ENCODE measurements at regions not wholly inside any gene's neighbourhood (a gene's known extent, or its start where the extent isn't known, plus 50 kb on each side); places are given as distances from the start of the nearest gene placed in this dataset.

GRCh38 chr1:172955161-172955815, 95.5 kb downstream of the TNFSF18 start:
- FAIRE-seq = no peak
- dilution Hi-C loops (cut with MboI; ENCODE audit: extremely low pct_ligation_motif_present, low sequenced_read_pairs) = no loop called here
- Histone ChIP-seq H2AFZ (ENCODE audit: control insufficient read depth, low read length) (no peak overlapping the region), H3K4me1 (ENCODE audit: control insufficient read depth, extremely low read depth, insufficient read depth, low read length) (peaks cover 16% of the 10 kb centered on the region), H3K9me3 (ENCODE audit: control insufficient read depth, low read depth, low read length) (no peaks in the 10 kb centered on the region), H3K9me1 (ENCODE audit: control insufficient read depth, extremely low read depth, insufficient read depth, low read length) (no peaks in the 10 kb centered on the region), H3K27ac (ENCODE audit: control insufficient read depth, insufficient read depth, low read length) (no peak overlapping the region), H3K4me2 (ENCODE audit: control insufficient read depth, extremely low read depth, insufficient read depth, low read depth, low read length) (no peak overlapping the region), H4K20me1 (ENCODE audit: control insufficient read depth, extremely low read depth, insufficient read depth, low read length) (no peaks in the 10 kb centered on the region), H3K36me3 (ENCODE audit: control insufficient read depth in 2 of 2, extremely low read depth in 1 of 2, insufficient read depth in 2 of 2, low read length in 2 of 2) (no peaks in the 10 kb centered on the region), H3K27me3 (ENCODE audit: control insufficient read depth, extremely low read depth, insufficient read depth, low read length) (no peaks in the 10 kb centered on the region), H3K79me2 (ENCODE audit: control insufficient read depth, insufficient read depth, low read length) (no peaks in the 10 kb centered on the region), H3K9ac (ENCODE audit: control insufficient read depth, extremely low read depth, insufficient read depth, low read length) (no peak overlapping the region), H3K4me3 (ENCODE audit: control insufficient read depth in 2 of 3, extremely low read depth in 1 of 3, insufficient read depth in 2 of 3, low read depth in 1 of 3, low read length in 3 of 3) (no peak overlapping the region)
- TF ChIP-seq EZH2 (IDR thresholded peaks at IDR 0.05; ENCODE audit: low read length) = no peak
- TF ChIP-seq, protein P1, sequence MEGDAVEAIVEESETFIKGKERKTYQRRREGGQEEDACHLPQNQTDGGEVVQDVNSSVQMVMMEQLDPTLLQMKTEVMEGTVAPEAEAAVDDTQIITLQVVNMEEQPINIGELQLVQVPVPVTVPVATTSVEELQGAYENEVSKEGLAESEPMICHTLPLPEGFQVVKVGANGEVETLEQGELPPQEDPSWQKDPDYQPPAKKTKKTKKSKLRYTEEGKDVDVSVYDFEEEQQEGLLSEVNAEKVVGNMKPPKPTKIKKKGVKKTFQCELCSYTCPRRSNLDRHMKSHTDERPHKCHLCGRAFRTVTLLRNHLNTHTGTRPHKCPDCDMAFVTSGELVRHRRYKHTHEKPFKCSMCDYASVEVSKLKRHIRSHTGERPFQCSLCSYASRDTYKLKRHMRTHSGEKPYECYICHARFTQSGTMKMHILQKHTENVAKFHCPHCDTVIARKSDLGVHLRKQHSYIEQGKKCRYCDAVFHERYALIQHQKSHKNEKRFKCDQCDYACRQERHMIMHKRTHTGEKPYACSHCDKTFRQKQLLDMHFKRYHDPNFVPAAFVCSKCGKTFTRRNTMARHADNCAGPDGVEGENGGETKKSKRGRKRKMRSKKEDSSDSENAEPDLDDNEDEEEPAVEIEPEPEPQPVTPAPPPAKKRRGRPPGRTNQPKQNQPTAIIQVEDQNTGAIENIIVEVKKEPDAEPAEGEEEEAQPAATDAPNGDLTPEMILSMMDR (optimal IDR thresholded peaks at IDR 0.05 in 1 of 3, IDR thresholded peaks at IDR 0.05 in 1 of 3, conservative IDR thresholded peaks at IDR 0.05 in 1 of 3; ENCODE audit: extremely low read depth in 1 of 3, insufficient read depth in 2 of 3, low read length in 3 of 3) = no peak
- DNase-seq (ENCODE audit: low read depth, low spot score) = no peak

GRCh38 chr1:172956871-172957270, 93.9 kb downstream of the TNFSF18 start:
- TF ChIP-seq, protein P1 (optimal IDR thresholded peaks at IDR 0.05 in 1 of 3, IDR thresholded peaks at IDR 0.05 in 1 of 3, conservative IDR thresholded peaks at IDR 0.05 in 1 of 3; ENCODE audit: extremely low read depth in 1 of 3, insufficient read depth in 2 of 3, low read length in 3 of 3) = no peak
- no peak for TF ChIP-seq EZH2 (IDR thresholded peaks at IDR 0.05; ENCODE audit: low read length)
- Histone ChIP-seq H3K4me3 (ENCODE audit: control insufficient read depth in 2 of 3, extremely low read depth in 1 of 3, insufficient read depth in 2 of 3, low read depth in 1 of 3, low read length in 3 of 3) (no peak overlapping the region), H2AFZ (ENCODE audit: control insufficient read depth, low read length) (no peak overlapping the region), H3K79me2 (ENCODE audit: control insufficient read depth, insufficient read depth, low read length) (no peaks in the 10 kb centered on the region), H4K20me1 (ENCODE audit: control insufficient read depth, extremely low read depth, insufficient read depth, low read length) (no peaks in the 10 kb centered on the region), H3K27me3 (ENCODE audit: control insufficient read depth, extremely low read depth, insufficient read depth, low read length) (no peaks in the 10 kb centered on the region), H3K36me3 (ENCODE audit: control insufficient read depth in 2 of 2, extremely low read depth in 1 of 2, insufficient read depth in 2 of 2, low read length in 2 of 2) (no peaks in the 10 kb centered on the region), H3K9me1 (ENCODE audit: control insufficient read depth, extremely low read depth, insufficient read depth, low read length) (no peaks in the 10 kb centered on the region), H3K9me3 (ENCODE audit: control insufficient read depth, low read depth, low read length) (no peaks in the 10 kb centered on the region), H3K4me2 (ENCODE audit: control insufficient read depth, extremely low read depth, insufficient read depth, low read depth, low read length) (no peak overlapping the region), H3K4me1 (ENCODE audit: control insufficient read depth, extremely low read depth, insufficient read depth, low read length) (peaks cover 13% of the 10 kb centered on the region), H3K27ac (ENCODE audit: control insufficient read depth, insufficient read depth, low read length) (no peak overlapping the region), H3K9ac (ENCODE audit: control insufficient read depth, extremely low read depth, insufficient read depth, low read length) (no peak overlapping the region)
- dilution Hi-C loops (cut with MboI; ENCODE audit: extremely low pct_ligation_motif_present, low sequenced_read_pairs) = no loop called here
- DNase-seq (ENCODE audit: low read depth, low spot score) (no peak), FAIRE-seq (peak; percentile 29)
